Left forelimb (tissue), 1 donor: ENCODE measurements at regions not wholly inside any gene's neighbourhood (a gene's known extent, or its start where the extent isn't known, plus 50 kb on each side); places are given as distances from the start of the nearest gene placed in this dataset.
"Not testable (repeated sequence)": the region's sequence is repeated elsewhere in the genome, so short reads cannot be mapped to it uniquely, and the experiment has no call there.

Experiments used
- DNase-seq: peaks from one replicate; pipeline ENCODE4 v3.0.0-alpha.2; 2018; ENCODE audit warnings: low spot score

DNA sequence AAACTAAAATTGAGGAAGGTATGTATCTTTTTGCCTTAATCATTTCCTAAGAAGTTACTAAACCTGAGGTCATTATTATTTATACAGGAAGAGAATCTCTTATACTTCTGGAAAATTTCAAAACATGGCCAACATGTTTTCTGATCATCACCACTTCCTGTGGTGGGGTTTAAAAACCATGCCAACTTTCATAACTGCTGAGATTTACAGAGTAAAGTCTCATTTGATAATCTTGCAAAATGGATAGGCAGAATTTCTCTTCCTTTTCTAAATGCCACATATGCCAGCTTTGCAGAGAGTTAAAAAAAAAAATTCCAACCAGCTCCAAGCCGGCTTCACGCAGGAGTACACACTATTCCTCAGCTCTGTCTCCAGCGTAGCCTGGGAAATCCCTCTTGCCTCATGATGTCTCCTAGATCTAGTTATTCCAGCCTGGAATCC, 124.3 kb upstream of the SPRED1 start:
- no peak for DNase-seq

- DNase-seq = no peak
Measured at GRCh38 chr15:38128921-38129320, 123.7 kb upstream of the SPRED1 start.

DNA sequence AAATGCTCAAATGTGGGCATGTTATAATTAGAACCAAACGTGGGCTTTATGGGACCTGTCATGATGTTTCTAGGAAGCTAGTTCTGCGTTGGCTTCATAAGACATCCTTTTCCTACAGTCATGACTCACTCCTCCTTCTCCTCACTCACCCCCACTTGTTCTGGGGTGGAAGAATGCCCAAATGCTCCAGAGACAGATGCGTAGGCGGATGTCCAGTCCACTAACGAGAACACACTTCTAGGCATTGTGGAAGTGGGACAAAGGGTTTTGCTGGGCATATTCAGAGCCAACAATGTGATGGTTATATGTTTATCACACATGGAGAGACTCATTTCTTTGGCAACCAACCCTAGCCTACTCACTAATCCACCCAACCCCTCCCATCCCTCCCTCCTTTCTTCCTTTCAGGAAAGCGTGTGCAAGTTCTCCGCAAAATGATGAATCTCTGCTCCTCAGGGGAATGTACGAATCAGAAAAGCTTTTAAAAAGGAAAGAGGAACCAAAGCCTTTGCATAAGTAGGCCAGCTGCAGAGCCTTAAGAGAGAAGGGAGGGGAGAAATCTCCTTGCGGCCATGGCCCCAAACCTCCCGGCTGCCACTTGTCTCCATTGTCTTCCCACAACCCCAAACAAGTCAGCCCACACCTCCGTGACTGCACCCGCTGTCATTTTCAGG, 123.0 kb upstream of the SPRED1 start:
- peak; percentile 81 for DNase-seq

GRCh38 chr15:38130205-38130567, 122.5 kb upstream of the SPRED1 start:
- no peak for DNase-seq

- peak; percentile 84 for DNase-seq
Measured at GRCh38 chr15:38130740-38131498, 121.7 kb upstream of the SPRED1 start.

DNA sequence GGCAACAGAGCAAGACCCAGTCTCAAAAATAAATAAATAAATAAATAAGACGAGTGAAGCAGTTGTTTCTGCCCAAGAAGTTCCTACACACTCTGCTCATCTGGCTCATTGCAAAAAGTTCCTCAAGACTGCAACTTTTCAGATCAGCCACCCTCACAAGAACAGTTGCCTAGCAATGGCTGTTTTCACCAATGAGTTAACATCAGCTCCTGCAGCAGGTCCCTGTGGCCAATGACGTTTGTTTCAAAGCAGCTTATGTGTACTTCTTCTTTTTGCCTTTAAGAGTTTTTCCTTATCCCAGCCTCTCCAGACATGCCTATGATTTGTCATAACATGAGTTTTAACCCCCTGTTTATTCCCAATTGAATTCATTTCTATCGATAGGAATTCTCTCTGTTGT, 118.4 kb upstream of the SPRED1 start:
- no peak for DNase-seq

GRCh38 chr15:38142195-38142594, 110.4 kb upstream of the SPRED1 start:
- DNase-seq = not testable (repeated sequence)

DNA sequence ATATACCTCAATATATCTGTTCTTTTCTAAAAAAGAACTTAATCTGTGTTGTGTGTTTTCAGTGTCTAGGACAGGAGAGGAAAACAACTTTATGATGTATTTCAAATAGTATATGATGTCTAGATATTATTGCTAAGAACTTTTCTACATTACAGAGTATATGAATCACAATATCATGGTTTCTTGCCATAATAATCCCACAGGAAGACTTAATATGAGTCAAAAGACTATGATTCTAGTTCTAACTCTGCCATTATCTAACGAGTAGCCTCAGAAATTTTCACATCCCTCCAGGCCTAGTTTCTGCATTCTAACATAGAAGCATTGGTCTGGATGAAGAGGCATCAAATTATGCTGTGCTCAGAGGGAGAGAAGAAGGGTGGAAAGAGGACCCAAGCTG, 107.7 kb upstream of the SPRED1 start:
- no peak for DNase-seq

DNA sequence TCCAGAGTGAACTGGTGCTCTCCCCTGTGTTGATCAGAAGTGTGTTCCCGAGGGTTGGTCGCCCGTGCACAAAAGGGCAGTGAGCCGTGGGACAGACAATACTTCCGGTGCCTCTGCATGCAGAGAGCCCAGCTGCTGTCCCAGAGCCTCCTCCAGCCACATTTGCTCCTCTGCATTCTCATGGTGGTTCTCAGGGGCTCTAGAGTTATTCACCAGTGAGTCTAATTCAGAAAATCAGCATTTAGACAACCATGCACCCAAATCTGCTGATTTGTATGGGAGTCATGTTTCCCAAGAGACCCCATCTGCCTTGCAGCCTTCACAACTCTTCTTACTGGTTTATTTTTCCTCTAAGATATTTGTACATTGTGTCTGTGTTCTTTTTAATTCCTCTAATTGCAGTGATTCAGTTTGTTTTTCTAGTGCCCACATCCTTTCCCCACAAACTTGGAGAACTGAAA, 107.0 kb upstream of the SPRED1 start:
- DNase-seq = no peak

- no peak for DNase-seq
Measured at GRCh38 chr15:38147246-38147645, 105.4 kb upstream of the SPRED1 start.

DNA sequence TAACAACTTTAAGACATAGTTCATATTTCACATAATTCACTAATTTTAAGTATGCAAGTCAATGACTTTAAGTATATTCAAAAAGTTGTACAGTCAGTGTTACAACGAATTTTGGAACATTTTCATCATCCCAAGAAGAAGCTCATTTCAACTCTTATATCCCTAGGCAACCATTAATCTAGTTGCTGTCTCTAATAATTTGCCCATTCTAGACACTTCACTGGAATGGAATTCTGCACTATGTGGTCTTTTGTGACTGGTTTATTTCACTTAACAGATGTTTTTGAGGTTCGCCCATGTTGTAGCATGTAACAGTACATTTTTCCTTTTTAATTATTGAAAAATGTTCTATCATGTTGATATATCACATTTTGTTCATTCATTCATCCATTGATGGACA, 104.2 kb upstream of the SPRED1 start:
- no peak for DNase-seq

DNA sequence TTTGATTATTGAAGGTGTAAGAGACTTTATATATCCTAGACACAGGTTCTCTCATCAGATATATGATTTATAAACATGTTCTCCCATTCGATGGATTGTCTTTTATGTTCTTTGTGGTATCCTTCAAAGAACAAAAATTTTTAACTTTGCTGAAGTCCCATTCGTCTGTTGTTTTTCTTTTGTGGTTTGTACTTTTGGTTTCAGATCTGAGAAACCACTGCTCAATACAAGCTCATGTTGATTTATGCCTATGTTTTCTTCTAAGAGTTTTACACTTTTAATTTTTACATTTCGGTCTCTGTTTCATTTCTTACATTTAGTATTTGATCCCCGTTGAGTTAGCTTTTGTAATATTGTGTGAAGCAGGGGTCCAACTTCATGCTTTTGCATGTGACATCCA, 103.3 kb upstream of the SPRED1 start:
- DNase-seq = no peak

- DNase-seq = no peak
Measured at GRCh38 chr15:38150148-38150547, 102.5 kb upstream of the SPRED1 start.

DNA sequence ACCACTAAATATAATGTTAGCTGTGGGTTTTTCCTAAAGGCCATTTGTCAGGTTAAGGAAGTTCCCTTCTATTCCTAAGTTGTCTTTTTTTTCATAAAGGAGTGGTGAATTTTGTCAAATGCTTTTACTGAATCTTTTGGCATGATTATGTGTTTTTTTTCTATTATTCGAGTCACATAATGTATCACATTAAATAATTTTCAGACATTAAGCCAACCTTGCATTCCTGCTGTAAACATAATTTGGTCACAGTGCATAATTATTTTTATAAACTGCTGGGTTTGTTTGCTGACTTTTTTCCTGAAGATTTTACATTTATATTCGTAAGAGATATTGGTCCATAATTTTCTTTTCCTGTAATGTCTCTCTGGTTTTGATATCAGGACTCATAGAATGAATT, 101.8 kb upstream of the SPRED1 start:
- DNase-seq = no peak

DNA sequence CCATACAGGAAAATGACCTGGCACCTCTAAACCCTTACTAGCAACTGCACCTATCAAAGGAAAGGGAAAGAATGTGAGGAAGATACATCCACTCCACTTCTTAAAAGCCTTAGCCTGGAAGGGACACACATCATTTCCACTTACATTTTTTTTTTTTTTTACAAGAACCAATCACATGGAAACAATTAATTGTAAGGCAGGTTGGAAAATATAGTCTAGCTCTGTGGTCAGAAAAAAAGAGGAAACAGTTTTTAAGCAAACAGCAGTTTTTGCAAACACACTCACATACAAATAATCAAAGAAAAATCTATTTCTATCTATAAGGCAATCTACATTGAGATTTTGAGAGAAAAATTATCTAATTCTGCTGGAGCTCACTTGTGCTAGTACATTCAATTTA, 98.9 kb upstream of the SPRED1 start:
- no peak for DNase-seq

DNA sequence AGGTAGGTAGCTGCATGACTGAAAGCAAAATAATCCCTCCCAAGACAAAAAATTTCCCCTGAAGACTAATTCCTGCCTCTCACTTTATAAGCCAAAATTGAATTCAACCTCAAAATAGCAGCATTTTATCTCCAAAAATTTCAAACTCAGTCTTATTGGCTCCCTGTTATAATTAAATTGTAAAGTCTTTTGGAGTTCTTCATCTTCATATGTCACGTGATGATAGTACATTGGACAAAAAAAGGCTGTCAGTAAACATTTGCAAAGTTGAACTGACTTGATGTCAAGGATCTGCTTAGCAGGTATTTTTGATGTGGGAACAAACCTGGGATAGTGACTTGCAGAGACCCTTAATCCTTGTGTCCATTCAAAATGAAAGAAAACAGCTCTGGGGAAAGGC, 98.4 kb upstream of the SPRED1 start:
- DNase-seq = no peak

GRCh38 chr15:38154837-38155236, 97.8 kb upstream of the SPRED1 start:
- no peak for DNase-seq

DNA sequence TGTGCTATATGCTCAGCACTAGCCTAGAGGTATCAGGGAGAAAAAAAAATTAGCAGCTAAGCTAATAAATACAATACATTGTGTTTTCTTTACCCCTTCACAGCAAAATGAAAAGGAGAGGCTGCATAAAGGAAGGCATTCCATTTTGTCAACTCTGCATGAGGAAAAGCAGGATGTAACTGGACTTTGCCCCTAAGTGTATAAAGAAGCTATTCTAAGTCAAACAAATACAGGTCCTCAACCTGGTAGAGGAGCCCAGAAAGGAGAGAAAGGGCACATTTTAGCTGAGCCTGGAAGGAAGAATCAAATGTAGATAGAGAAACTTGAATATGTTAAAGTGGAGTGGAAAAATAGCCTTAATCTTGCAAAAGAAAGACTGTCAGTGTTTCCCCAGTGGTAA, 89.0 kb upstream of the SPRED1 start:
- DNase-seq = no peak

GRCh38 chr15:38164061-38164460, 88.6 kb upstream of the SPRED1 start:
- DNase-seq = no peak

GRCh38 chr15:38164507-38164906, 88.1 kb upstream of the SPRED1 start:
- no peak for DNase-seq

DNA sequence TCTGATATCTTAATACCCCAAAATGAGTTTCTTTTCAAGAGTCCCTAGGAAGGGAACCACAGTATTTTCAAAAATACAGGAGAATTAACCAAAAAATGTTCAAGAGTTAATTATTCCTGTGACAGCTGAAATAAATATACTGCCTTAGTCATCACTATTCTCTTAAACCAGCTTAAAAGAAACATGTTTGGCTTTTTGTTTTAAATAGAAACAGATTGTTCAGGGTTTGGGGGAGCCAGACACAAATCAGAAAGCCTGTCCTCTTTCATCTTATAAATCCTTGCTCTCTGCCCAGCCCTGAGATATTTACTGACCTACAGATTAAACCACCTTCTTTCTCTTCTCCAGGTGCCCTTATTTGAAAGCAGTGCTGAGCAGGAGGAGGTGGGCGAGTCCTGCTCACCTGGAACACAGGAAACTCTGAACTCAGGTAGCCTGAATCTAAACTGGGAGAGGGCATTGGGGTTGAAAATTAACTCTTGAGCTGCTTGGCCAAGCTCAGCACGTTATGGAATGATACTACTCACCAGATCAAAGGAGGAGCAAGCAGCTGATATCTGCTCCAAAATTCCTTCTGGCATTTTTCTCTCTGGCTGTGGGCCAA, 84.1 kb upstream of the SPRED1 start:
- DNase-seq = no peak

- DNase-seq = no peak
Measured at GRCh38 chr15:38171973-38172372, 80.7 kb upstream of the SPRED1 start.

DNA sequence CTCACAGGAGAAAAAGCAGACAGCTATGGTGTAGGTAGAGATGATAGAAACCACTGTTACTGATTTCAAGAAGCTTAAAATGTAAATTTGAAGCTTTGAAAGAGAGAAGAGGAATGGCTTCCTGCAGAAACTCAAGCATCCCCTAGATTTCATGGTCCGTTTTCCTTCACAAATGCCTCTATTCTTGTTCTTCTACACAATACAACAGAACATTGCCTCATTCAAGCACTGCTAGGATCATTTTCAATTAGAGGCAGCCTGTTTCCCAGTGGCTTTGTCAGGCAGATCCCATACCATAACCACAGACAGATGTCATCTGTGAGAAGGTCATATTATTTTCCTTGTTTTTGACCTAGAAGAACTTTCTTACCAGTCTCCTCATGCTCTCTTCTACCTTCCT, 77.9 kb upstream of the SPRED1 start:
- DNase-seq = no peak
